Activated effector memory CD4-positive, alpha-beta T cell treated with Interleukin-2 at 50 U/mL for 16 hours (primary cell): ENCODE measurements at regions not wholly inside any gene's neighbourhood (a gene's known extent, or its start where the extent isn't known, plus 50 kb on each side); places are given as distances from the start of the nearest gene placed in this dataset.

ENCODE experiments used
- DNase-seq: peaks from one replicate; pipeline ENCODE4 v3.0.0-alpha.2; 2020

GRCh38 chr10:69741252-69741651 is 60.5 kb upstream of the COL13A1 start:
- DNase-seq, result no peak

- no peak for DNase-seq
Measured at GRCh38 chr10:69741671-69742355, 59.9 kb upstream of the COL13A1 start.

GRCh38 chr10:69742356-69742695 is 59.4 kb upstream of the COL13A1 start:
- DNase-seq, result no peak

- no peak for DNase-seq
Measured at GRCh38 chr10:69742928-69743602, 58.6 kb upstream of the COL13A1 start.

- no peak for DNase-seq
Measured at GRCh38 chr10:69744971-69745370, 56.7 kb upstream of the COL13A1 start.

GRCh38 chr10:69745698-69746097 is 56.0 kb upstream of the COL13A1 start:
- no peak for DNase-seq

- no peak for DNase-seq
Measured at GRCh38 chr10:69747179-69747578, 54.5 kb upstream of the COL13A1 start.

- no peak for DNase-seq
Measured at GRCh38 chr10:69748621-69749020, 53.1 kb upstream of the COL13A1 start.

GRCh38 chr10:69749178-69750010 is 52.3 kb upstream of the COL13A1 start:
- no peak for DNase-seq

GRCh38 chr10:69750011-69750373 is 51.7 kb upstream of the COL13A1 start:
- no peak for DNase-seq

- no peak for DNase-seq
Measured at GRCh38 chr10:69750725-69751124, 51.0 kb upstream of the COL13A1 start.

GRCh38 chr10:69751214-69751613 is 50.5 kb upstream of the COL13A1 start:
- no peak for DNase-seq
